Fibroblast of villous mesenchyme (primary cell): ENCODE measurements at regions not wholly inside any gene's neighbourhood (a gene's known extent, or its start where the extent isn't known, plus 50 kb on each side); places are given as distances from the start of the nearest gene placed in this dataset.

Experiments used
- DNase-seq: peaks from one replicate; pipeline ENCODE4 v3.0.0-alpha.2; 2010; ENCODE audit warnings: low read depth
- H3K4me3 ChIP-seq: 2 replicates; pipeline ENCODE4 v1.5.1; 2011; ENCODE audit warnings: low read depth, mild to moderate bottlenecking, low read length
- TF ChIP-seq, protein P1 (sequence below): IDR thresholded peaks from 2 replicates; pipeline ENCODE4 v1.5.1; 2012; ENCODE audit warnings: low read depth, mild to moderate bottlenecking, low read length; ENCODE audit not compliant: insufficient read depth

GRCh38 chrX:16518131-16518530 is 131.8 kb upstream of the S100G start:
- DNase-seq = no peak
- TF ChIP-seq, protein P1, sequence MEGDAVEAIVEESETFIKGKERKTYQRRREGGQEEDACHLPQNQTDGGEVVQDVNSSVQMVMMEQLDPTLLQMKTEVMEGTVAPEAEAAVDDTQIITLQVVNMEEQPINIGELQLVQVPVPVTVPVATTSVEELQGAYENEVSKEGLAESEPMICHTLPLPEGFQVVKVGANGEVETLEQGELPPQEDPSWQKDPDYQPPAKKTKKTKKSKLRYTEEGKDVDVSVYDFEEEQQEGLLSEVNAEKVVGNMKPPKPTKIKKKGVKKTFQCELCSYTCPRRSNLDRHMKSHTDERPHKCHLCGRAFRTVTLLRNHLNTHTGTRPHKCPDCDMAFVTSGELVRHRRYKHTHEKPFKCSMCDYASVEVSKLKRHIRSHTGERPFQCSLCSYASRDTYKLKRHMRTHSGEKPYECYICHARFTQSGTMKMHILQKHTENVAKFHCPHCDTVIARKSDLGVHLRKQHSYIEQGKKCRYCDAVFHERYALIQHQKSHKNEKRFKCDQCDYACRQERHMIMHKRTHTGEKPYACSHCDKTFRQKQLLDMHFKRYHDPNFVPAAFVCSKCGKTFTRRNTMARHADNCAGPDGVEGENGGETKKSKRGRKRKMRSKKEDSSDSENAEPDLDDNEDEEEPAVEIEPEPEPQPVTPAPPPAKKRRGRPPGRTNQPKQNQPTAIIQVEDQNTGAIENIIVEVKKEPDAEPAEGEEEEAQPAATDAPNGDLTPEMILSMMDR = no peak
- H3K4me3 ChIP-seq = no peak overlapping the region

DNA sequence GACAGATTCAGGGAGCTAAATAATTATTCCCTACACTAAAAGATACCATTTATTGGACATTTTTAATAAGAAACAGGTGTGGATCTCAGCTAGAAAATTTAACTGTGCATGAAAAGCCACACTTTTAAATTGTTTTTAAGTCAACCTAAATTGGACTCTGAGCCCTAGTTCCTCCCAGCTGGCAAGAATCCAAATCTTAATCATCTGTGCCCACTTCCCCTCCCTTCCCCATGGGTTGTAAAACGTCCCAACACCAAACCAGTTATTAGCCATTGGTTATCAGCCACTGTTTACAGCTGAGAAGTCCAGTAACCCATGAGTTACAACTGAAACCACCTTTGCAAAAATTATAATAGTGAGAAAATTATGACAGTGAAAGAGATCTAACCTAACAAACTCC is 125.6 kb upstream of the S100G start:
- no peak for DNase-seq
- TF ChIP-seq, protein P1 = no peak
- no peak overlapping the region for H3K4me3 ChIP-seq

DNA sequence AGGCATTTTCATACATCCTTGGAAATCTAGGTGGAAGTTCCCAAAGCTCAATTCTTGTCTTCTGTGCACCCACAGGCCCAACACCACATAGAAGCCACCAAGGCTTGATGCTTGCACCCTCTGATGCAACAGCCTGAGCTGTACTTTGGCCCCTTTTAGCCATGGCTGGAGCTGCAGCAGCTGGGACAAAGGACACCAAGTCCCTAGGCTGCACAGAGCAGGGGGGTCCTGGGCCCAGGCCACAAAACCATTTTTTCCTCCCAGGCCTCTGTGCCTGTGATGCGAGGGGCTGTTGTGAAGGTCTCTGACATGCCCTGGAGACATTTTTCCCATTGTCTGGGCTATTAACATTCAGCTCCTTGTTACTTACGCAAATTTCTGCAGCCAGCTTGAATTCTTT is 124.0 kb upstream of the S100G start:
- TF ChIP-seq, protein P1 = no peak
- no peak for DNase-seq

GRCh38 chrX:16528620-16529019 is 121.3 kb upstream of the S100G start:
- TF ChIP-seq, protein P1 = no peak
- no peak for DNase-seq
- H3K4me3 ChIP-seq = no peak overlapping the region

More for the DNA sequence above, 124.0 kb upstream of the S100G start:
- no peak overlapping the region for H3K4me3 ChIP-seq
